Putamen (tissue), 1 donor: ENCODE measurements at regions not wholly inside any gene's neighbourhood (a gene's known extent, or its start where the extent isn't known, plus 50 kb on each side); places are given as distances from the start of the nearest gene placed in this dataset.

Experiments
- DNase-seq: peaks from one replicate; pipeline ENCODE4 v3.0.0-alpha.2; 2016; ENCODE audit warnings: low spot score

DNA sequence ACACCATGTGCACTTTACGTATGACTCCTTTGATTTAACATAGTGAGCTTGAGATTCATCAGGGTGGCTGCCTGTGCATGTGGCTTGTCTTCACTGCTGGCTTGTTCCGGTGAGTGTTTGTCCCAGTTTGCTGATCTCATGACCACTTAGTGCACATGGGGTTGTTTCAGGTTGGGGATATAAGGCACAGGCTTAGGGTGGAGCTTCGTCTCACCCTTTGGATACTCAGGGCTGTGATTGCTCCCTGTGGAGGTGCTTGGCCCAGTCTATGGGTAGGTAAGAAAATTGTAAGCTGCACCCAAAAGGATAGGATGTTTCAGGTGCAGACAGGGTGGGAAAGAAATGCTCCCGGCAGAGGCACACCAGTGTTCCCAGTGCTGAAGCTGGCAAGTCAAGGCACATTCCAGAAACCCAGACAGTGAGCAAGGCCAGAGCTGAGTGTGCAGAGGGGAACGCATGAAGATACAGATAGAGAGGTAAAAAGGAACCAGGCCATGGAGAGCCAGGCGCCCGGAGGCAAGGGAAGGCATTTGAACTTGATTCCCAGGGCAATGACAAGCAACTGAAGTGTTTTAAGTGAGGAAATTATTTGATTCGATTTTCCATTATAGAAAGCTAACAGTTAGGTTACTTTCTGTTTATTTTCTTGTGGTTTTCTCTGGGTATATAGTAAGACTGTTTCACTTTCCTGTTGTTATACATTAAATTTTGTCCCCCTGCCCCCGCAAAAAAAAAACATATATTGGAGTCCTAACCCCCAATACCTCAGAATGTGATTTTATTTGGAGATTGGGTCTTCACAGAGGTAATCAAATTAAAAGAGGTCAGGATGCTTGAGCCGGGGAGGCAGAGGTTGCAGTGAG lies 289.8 kb upstream of the KLF6 start:
- DNase-seq, result no peak

DNA sequence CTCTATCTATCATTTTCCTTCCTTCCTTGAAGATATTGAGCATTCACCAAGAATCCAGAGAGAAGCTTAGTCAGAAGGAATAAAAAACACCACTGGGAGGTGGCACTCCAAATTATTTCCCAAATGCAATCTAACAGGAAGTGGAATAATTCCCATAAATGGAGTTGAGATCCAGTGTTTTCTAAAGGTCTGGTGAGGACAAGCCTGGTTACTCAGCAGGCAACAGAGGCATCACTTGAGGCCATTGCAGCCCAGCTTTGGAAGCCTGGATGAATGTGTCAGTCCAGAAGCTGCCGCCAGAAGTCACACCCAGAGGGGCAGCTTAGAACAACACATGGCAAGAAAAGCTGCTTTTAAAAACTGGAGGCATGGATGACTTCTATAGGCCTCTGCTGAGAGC lies 288.9 kb upstream of the KLF6 start:
- no peak for DNase-seq

DNA sequence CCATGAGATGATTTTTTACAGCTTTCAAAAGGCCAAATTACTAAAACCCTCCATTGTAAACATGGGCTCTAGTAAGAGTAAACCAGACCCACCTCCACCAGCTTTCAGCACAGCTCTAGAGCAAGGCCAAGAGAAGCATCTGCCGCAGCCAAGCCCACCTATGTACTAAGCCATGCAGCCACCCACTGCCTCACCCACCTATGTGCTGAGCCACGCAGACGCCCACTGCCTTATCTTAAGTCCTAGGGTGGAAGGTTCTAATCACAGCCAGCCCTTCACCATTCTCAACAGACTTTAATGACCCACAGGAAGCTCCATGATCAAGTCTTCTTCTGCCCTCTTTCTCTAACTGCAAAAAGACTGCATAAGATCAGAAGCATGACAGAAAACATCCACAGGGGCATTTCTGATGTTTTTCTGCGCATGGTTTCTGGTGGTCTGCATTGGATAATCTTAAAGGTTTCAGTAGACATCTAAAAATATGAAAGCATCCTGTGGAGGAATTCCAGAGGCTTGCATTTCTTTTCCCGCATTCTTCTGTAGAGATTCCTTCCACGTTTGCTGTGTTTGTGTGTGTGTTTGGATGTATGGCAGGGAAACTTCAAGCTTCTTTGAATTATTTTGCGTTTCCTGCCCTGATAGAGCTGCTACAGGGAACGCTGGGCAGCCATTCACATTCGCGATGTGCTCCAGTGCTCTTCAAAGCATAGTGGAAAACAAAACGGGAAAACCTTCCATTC lies 286.1 kb upstream of the KLF6 start:
- no peak for DNase-seq

DNA sequence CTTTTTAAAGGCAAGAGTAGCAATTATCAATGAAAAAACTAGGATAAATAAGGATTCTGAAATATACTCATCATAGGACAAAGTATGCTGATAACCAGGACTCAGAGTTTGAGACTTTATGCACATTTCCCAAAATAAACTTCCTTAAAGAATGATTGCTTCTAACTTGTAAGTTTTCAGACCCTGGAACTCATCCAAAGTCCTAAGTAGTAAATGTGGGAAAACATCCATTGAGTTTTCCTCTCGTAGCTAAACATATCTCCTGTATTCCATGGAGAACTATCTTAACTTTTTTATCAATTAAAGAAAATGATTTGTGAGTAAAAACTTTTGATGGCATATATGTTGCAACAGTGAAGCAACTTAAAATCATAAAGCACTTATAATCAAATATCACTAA lies 285.2 kb upstream of the KLF6 start:
- DNase-seq, result no peak

DNA sequence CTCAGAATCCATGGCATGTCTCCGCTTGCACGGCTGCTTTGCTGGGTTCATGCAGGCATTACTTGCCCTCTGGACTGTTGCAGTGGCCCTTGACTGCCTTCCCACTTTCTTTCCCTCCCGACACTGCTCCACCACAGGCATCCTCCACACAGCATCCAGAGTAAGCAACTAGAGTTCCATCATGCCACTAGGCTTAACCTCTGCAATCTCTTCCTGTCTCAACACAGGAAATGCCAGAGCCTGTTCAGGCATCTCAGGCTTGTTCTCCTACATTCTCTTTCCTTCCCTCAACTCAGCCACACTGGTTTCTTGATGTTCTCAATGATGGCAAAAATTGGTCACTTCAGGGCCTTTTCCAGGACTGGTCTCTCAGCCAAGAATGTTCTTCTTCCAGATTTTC lies 284.5 kb upstream of the KLF6 start:
- DNase-seq, result no peak

DNA sequence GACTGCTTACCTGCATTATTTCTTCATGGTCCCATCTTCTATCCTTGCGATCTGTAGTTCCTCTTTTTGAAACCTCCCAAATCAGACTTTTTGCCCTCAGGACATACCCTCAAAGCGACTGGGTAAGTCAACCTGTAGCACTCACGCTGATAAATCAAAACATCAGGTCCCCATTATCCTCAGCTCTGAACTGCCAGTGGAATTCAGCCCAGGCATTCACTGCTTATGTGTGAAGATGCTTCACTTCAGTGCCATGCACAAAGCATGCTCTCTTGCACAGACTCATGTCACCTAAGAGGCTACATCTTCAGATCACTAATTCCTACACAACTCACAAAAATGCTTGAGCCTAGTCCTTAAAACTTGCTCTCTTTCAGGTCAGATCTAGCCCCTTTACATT lies 283.6 kb upstream of the KLF6 start:
- no peak for DNase-seq

DNA sequence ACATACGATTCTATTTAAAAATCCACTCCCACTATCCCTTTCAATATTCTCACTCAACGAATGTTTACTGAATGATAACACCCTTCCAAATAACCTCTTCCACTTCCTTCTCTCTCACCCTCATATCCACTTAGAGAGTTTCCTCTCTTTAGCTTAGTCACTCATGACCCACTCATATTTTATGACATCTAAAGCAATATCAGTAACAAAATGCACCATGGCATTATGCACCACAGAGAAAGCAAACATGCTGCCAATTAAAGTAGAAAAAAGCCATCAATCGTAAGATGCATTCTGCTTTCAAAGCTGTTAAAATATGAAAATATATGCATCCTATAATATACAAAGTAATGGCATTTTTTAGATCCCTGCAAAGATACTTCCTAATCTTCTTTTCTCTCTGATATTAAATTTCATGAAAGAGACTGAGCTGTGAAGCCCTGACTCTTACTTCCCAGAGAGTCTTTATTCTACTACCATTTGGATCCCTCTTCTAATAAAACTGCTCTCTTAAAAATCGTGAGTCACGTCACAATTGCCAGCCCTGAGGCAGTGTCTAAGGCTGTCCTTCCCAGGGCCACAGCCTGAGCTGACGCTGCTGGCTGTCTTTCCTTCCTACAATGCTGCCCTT lies 283.0 kb upstream of the KLF6 start:
- DNase-seq, result no peak

DNA sequence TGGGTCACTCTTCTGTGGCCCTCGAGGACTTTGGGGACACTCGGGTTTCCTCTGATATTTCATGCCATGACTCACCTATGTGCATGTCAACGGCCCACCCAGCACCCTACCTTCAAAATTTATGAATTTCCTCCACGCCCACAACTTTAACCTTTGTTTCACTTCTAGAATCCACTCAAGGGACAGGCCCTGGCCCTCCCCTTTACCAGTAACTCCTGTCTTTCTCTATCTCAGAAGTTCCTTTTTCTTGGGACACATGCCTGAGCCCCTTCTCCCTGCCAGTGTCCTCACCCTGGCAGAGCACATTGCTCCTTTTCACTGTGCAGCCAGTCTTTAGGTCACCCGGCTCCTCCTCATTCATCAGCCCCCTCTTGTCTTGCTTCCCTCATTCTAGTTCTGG lies 282.5 kb upstream of the KLF6 start:
- DNase-seq, result no peak

DNA sequence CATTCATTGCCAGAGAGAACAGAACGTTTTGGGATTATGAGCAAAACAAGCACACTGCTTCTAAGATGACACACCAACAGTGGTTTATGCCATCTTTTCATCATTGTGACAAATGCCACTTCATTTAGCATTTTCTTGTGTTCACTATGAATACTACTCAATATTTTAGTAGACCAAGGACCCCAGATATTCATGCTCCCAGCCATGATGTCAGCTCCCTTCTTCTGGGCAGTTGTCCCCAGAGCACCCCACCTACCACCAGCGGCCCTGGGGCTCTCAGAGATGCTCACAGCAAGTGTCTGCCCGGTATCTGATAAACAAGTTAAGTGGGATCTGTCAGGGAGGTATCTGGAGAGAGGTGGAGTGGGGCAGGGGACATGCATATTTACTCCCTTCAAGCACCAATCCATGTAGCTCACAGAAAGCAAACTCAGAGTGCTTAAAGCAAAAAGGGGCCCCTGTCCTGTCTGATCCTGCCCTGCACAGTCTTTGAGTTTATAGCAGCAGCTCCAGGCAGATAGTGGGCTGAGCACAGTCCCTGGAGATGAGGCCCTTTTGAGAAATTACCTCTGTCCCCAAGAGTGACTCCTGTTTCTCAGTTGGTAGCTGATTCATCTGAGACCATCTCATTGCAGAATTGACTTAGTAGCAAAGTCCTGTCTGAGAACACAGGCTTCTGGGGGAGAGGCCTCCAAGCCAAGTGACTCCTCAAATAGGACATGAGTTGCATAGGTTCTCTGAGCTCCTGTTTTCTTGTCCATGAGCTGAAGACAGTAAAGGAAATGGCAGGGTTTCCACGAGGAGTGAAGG lies 281.8 kb upstream of the KLF6 start:
- DNase-seq, result no peak

DNA sequence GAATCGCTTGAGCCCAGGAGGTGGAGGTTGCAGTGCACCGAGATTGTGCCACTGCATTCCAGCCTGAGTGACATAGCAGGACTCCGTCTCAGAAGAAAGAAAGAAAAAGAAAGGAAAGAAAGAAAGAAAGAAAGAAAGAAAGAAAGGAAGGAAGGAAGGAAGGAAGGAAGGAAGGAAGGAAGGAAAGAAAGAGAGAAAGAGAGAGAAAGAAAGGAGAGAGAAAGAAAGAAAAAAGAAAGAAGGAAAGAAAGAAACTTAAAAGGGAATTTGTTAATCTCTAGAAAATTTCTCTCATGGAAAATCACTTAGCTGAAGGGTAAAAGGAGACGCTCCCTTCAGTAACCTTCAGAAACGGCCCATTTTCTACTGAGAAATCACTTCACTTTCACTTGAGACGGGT lies 279.5 kb upstream of the KLF6 start:
- DNase-seq, result no peak

DNA sequence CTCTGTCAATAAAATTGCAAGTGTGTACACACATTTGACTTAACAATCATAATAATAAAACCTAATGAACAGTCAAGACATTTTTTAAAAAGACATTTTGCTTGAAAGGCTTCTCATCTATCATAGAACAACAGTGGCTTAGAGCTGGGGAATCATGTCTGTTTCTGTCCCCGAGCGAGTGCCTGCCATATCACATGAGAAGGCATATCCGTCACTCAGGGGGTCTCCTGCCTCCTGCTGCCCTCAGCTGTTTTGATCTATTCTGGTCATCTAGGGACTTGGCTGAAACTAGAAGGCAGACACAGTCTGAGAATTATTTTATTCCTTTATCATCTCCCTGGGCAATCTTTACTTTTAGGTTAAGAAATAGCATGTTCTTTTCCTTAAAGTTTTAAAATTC lies 278.7 kb upstream of the KLF6 start:
- no peak for DNase-seq

DNA sequence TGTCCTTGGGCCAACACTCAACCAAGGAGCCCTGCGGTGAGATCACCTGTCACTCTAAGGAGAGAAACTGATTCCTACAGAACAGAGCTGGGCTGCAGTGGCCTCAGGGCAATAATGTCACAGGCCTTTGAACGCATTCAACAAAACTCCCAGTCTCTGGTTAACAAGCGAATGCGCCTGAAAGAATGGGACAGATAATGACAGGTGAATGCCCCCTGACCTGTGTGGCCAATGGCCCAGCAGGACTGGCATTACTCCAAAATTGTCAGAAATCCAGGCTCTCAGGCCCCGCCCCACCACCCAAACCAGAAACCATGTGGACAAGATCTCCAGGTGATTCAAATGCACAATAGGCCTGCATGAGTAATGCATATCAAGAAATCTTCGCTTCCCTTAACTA lies 277.7 kb upstream of the KLF6 start:
- no peak for DNase-seq

DNA sequence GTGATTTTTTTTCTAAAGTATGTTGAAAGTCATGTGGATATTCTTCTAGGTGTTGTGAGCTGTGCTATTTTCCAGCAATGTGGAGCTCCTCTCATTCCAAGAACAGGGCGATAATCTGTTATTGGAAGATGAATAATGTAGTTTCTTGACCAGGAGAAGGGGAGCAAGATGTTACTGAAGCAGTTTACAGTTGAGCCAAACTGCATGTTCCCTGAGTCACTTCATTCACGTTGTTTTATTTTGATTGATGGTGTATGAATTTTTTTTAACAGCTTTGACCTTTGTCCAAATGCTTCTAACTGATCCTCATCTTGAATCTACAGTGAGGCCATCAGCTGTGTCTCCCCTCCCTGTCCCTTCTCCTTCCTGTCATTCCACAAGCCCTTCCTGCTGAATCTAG lies 277.1 kb upstream of the KLF6 start:
- DNase-seq, result no peak

DNA sequence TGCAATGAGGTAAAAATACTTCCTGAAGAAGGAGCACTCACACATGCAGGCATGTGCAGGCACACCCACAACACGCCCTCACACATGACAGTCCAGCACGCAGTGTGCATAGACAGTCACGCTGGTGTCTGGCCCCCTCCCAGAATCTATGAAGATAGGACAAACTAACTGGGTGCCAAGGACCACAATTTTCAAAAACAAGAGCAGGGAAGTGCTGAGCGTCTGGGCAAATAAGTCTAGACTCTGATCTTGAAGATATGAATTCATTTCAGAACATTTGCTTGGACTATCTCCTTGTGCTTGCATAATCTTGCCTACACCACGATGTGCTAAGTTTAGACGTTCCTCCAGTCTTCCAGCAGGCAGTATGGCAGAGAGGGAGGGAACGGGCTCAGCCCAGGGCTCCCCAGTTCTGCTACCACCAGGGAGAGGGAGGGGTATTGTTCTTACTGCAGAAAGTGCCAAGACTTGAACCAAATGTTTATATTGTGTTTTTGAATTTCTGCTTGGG lies 276.5 kb upstream of the KLF6 start:
- DNase-seq, result no peak

DNA sequence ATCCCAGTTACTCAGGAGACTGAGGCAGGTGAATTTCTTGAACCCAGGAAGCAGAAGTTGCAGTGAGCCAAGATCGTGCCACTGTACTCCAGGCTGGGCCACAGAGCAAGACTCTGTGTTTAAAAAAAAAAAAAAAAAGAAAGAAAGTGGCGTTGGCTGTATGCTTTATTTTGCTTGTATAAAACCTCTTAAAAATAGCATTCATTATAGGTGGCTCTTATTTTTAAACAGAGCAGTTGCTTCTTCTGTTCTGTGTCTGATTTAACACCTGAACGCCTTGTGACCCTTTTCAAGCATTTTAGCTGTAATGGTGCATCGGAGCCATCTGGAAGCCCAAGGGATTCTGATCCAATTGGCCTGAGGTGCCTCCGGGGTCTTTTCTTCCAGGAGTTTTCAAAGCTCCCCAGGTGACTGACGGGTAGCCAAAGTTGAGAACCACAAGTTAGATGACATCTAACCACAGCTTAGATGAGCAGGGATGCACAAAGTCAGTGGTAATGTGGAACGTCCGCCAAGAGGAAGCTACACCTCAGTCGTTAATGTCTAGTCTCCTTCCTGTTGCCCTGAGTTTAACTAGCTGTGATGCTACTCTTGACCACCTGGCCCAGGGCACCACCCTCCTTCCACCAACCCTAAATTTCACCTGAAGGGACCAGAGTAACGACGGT lies 274.6 kb upstream of the KLF6 start:
- no peak for DNase-seq

DNA sequence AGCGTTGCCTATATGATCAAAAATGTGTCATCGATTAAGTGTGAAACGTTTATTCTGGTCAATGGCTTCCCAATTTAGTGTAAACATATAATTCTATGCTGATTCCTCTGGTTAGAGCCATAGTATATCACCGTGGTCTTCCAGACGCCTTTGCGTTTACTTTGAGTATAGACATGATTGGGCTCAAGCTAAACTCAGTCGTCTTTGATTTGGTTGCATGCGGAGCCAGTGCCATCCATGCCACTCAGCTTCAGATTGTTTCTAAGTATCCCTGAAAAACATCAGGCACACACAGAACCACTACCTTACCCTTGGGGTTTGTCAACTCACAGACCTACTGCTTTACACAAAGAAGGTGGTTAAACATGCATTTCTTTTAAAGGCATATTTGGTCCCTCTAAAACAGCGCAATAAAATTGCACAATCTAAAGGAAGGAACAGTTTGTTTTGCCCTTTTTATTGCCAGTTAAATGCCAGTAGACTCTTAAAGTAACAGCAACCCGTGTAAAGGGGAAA lies 273.6 kb upstream of the KLF6 start:
- DNase-seq, result no peak

DNA sequence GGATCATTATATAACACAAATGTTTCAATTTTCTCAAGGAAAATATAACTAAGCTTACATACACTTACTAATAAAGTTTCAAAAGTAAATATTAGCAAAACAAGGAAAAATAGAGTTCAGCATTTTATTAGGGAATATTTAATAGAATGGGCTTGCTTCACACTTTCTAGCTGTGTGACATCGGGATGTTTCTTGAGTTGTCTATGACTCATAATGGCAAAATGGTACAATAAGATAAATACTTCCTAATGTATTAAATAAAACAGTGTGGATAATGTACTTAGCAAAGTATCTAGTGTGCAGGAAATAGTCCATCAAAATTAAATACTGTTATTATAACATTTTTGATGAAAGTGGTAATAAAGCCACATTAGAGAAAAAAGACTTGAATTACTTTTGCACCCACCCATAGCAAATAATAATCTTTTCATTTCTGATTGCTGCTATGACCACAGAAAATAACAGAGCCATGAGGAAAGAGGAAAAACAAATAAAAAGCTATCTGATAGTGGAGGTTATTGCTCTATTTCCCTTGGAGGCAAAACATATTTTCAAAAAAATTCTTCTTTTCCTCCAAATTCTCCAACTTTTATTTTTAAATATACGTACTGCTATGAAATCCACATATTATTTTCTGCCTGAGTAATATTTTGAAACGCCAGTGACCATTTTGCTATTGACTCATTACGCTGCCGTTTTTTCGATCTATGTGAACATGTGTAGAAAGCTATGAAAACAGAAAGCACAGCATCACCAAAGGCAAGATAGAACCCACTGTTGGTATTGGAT lies 272.9 kb upstream of the KLF6 start:
- DNase-seq, result no peak

DNA sequence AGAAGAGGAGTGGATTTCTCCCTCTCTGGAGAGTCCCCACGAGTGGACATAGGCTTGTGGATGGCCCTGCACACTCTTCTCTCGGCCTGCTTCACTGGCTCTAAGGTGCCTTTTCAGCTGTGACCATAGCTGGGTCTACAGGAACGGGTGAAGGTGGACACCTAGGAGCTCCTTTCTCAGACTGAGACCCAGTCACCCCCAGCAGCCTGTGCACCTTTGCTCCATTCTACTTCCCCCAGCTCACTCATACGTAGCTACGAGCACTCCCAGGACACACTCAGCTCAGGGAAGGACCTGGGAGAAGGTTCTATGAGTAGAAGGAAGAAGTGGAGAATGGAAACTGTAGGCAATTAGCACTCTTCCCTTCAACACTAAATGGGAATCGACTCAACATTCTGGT lies 272.0 kb upstream of the KLF6 start:
- DNase-seq, result no peak

DNA sequence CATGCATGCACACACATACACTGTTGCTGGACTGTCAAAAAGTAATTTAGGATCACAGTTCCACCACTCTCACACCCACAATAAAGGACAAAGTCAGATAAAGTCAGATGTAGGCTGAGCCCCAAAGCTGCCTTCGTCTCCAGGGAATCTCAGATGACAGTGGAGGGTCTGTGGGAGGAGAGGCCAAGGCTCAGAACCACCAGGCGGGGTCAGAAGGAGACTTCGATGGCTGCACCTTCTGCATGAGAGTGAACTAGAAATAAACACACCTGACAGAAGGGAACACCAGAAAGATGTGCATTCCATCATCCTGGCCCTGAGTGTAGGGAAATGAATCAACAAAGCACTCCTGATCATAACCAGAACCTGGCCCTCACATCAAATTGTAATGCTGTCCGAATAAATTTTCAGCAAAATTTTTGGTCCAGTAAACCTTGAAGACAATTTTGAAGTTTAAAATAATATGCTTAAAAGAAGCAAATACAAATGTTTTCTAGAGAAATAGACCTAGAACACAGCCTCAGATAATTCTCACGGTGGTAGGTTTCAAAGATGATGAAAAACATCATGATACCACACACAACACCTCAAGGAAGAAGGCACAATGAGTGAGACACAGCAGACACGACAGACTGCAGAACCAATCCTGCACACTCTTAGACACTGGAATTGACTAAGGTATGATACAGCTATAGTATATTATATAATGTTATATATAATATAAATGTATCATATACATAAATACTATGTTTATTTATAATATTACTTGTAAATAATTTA lies 269.8 kb upstream of the KLF6 start:
- no peak for DNase-seq

DNA sequence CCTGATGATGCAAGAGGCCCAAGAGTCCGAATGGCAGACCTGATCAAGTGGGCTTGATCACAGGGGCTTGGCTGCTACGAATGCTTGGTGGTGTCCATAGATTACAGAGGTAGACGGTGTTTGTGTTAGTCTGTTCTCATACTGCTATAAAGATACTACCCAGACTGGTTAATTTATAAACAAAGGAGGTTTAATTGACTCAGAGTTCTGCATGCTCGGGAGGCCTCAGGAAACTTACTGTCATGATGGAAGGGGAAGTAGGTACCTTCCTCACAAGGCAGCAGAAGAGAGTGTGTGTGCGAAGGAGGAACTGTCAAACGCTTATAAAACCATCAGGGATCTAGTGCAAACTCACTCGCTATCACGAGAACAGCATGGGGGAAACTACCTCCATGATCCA lies 268.9 kb upstream of the KLF6 start:
- no peak for DNase-seq
